Spinal cord (tissue), 9 donors: ENCODE measurements at regions not wholly inside any gene's neighbourhood (a gene's known extent, or its start where the extent isn't known, plus 50 kb on each side); places are given as distances from the start of the nearest gene placed in this dataset.

Experiments
- DNase-seq, 6 donors: peaks; one replicate each; pipeline versions ENCODE4 v3.0.0 to v3.0.0-alpha.2; 2013 to 2015; ENCODE audit warnings: low spot score in 6 of 6, low read depth in 4 of 6
- H3K27ac ChIP-seq: one replicate; pipeline ENCODE4 v1.5.1; 2013; ENCODE audit warnings: low read depth, low read length, control low read depth
- H3K27me3 ChIP-seq: one replicate; pipeline ENCODE4 v1.6.1; 2013; ENCODE audit warnings: low read length; ENCODE audit not compliant: control insufficient read depth, insufficient read depth
- H3K36me3 ChIP-seq: one replicate; pipeline ENCODE4 v1.6.1; 2013; ENCODE audit warnings: low read length; ENCODE audit not compliant: control insufficient read depth, insufficient read depth
- H3K4me1 ChIP-seq: one replicate; pipeline ENCODE4 v1.6.1; 2013; ENCODE audit warnings: low read length; ENCODE audit not compliant: control insufficient read depth, insufficient read depth
- H3K4me3 ChIP-seq: one replicate; pipeline ENCODE4 v1.5.1; 2013; ENCODE audit warnings: low read depth, low read length, control low read depth
- H3K9me3 ChIP-seq: one replicate; pipeline ENCODE4 v1.6.1; 2013; ENCODE audit warnings: low read length; ENCODE audit not compliant: control insufficient read depth, insufficient read depth
- WGBS: methylation state at CpG from one replicate; pipeline ENCODE4 v1.1.5; 2013; ENCODE audit warnings: missing lambda C conversion rate; ENCODE audit not compliant: insufficient coverage; 5-methylcytosine and 5-hydroxymethylcytosine counted together
- donor health status: healthy.

GRCh38 chr6:45795678-45796077, 220.0 kb downstream of the CLIC5 start:
- Histone ChIP-seq H3K9me3 (no peaks in the 10 kb centered on the region), H3K27ac (no peak overlapping the region), H3K27me3 (peaks cover 15% of the 10 kb centered on the region), H3K4me3 (no peak overlapping the region), H3K4me1 (no peaks in the 10 kb centered on the region), H3K36me3 (no peaks in the 10 kb centered on the region)
- no CpG with 5 or more reads among the region's 3 CpGs for WGBS
- no peak for DNase-seq

GRCh38 chr6:45794465-45794864, 221.2 kb downstream of the CLIC5 start:
- Histone ChIP-seq H3K27ac (no peak overlapping the region), H3K36me3 (no peaks in the 10 kb centered on the region), H3K9me3 (no peaks in the 10 kb centered on the region), H3K4me3 (no peak overlapping the region), H3K4me1 (no peaks in the 10 kb centered on the region), H3K27me3 (peaks cover 26% of the 10 kb centered on the region)
- 100% methylated on average over 1 of the region's 3 CpGs for WGBS
- no peak for DNase-seq

- Histone ChIP-seq H3K27ac (no peak overlapping the region), H3K4me1 (no peaks in the 10 kb centered on the region), H3K4me3 (no peak overlapping the region), H3K9me3 (no peaks in the 10 kb centered on the region), H3K27me3 (peaks cover 31% of the 10 kb centered on the region), H3K36me3 (no peaks in the 10 kb centered on the region)
- WGBS, result 83% methylated on average over 1 of the region's 4 CpGs
- no peak for DNase-seq
Observed at GRCh38 chr6:45791211-45792168, 224.2 kb downstream of the CLIC5 start.

- Histone ChIP-seq H3K4me3 (no peak overlapping the region), H3K27ac (no peak overlapping the region), H3K9me3 (no peaks in the 10 kb centered on the region), H3K36me3 (no peaks in the 10 kb centered on the region), H3K27me3 (peaks cover 33% of the 10 kb centered on the region), H3K4me1 (no peaks in the 10 kb centered on the region)
- DNase-seq, result no peak
Observed at GRCh38 chr6:45789238-45789637, 226.4 kb downstream of the CLIC5 start.

DNA sequence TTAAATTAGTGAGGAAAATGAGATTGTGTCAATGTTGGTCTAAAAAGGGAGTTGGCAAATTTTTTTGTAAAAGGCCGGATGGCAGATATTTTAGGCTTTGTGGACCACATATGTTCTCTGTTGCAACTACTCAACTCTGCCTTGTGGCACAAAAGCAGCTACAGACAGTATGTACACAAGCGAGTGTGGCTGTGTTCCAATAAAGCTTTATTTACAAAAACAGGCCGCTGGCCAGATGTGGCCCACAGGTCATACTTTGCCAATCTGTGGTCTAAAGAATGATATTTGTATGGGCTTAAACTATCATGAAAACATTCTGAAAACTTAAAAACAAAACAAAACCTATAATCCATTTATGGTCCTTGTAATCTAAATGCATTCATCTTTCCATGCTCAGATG, 228.3 kb downstream of the CLIC5 start:
- H3K27ac ChIP-seq, result no peak overlapping the region
- no peak for DNase-seq
- no peaks in the 10 kb centered on the region for H3K4me1 ChIP-seq
- WGBS, result 94% methylated on average over 3 of the region's 3 CpGs
- peaks cover 39% of the 10 kb centered on the region for H3K27me3 ChIP-seq
- no peaks in the 10 kb centered on the region for H3K9me3 ChIP-seq
- H3K4me3 ChIP-seq, result no peak overlapping the region
- no peaks in the 10 kb centered on the region for H3K36me3 ChIP-seq

- 19% methylated on average over 5 of the region's 6 CpGs for WGBS
- peaks cover 34% of the 10 kb centered on the region for H3K27me3 ChIP-seq
- DNase-seq, result peak in 5 of 6 donors; percentile 26 to 92 (median 43)
- no peaks in the 10 kb centered on the region for H3K9me3 ChIP-seq
- H3K27ac ChIP-seq, result no peak overlapping the region
- no peaks in the 10 kb centered on the region for H3K36me3 ChIP-seq
- no peak overlapping the region for H3K4me3 ChIP-seq
- H3K4me1 ChIP-seq, result no peaks in the 10 kb centered on the region
Observed at GRCh38 chr6:45786355-45786781, 229.3 kb downstream of the CLIC5 start.

- Histone ChIP-seq H3K27me3 (peaks cover 19% of the 10 kb centered on the region), H3K27ac (no peak overlapping the region), H3K4me3 (no peak overlapping the region), H3K4me1 (no peaks in the 10 kb centered on the region), H3K9me3 (no peaks in the 10 kb centered on the region), H3K36me3 (no peaks in the 10 kb centered on the region)
- no CpG with 5 or more reads among the region's 1 CpG for WGBS
- no peak for DNase-seq
Observed at GRCh38 chr6:45784250-45784649, 231.4 kb downstream of the CLIC5 start.

DNA sequence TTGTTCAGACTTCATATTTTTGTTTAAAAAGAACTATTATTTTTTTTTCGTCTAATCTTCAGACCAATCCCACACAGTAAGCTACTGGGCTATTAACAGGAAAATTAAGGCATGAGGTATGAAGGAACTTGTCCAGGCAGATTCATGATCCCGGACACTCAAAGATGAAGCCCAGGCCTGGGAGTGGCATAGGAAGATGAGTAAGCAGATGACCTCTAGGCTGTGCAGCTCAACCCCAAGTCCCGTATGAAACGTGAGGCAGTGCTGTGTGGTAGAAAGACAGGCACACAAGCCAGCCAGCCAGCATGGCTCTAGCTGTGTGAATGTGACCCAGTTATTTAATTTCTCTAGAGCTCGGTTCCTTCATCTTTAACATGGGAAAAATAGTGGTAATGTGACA, 231.9 kb downstream of the CLIC5 start:
- Histone ChIP-seq H3K4me3 (no peak overlapping the region), H3K36me3 (no peaks in the 10 kb centered on the region), H3K9me3 (no peaks in the 10 kb centered on the region), H3K4me1 (no peaks in the 10 kb centered on the region), H3K27ac (no peak overlapping the region), H3K27me3 (peaks cover 14% of the 10 kb centered on the region)
- WGBS, result 70% methylated on average over 1 of the region's 5 CpGs
- DNase-seq, result no peak

DNA sequence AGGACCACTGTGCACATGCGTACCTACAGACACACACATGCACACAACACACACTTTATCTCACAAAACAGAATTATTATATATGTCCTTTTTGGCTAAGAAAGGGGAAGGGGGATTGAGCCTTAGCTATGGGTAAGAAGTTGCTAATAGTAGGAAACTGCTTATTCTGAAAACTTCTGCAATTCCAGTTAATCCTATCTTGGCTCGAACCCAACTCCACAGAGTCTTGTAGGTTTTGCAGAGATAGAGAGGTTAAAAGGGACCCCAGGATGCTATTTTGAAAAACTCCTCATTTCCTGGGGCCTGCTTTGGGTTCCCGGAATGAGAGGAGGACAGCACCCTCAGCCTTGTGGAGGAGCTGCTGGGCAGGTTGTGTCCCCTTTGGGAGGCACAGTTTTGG, 233.8 kb downstream of the CLIC5 start:
- DNase-seq, result no peak

GRCh38 chr6:45780523-45780922, 235.1 kb downstream of the CLIC5 start:
- WGBS, result 86% methylated on average over 1 of the region's 2 CpGs

More for the DNA sequence above, 233.8 kb downstream of the CLIC5 start:
- Histone ChIP-seq H3K27me3 (peaks cover 10% of the 10 kb centered on the region), H3K36me3 (no peaks in the 10 kb centered on the region), H3K4me1 (no peaks in the 10 kb centered on the region), H3K27ac (no peak overlapping the region), H3K4me3 (no peak overlapping the region), H3K9me3 (no peaks in the 10 kb centered on the region)
- WGBS, result 100% methylated on average over 1 of the region's 3 CpGs

More at GRCh38 chr6:45780523-45780922, 235.1 kb downstream of the CLIC5 start:
- no peak for DNase-seq
- Histone ChIP-seq H3K27ac (no peak overlapping the region), H3K4me1 (no peaks in the 10 kb centered on the region), H3K36me3 (no peaks in the 10 kb centered on the region), H3K4me3 (no peak overlapping the region), H3K9me3 (no peaks in the 10 kb centered on the region), H3K27me3 (peaks cover 10% of the 10 kb centered on the region)
